Activated CD4-positive, alpha-beta memory T cell treated with anti-CD3 and anti-CD28 coated beads for 36 hours (primary cell): ENCODE measurements at regions not wholly inside any gene's neighbourhood (a gene's known extent, or its start where the extent isn't known, plus 50 kb on each side); places are given as distances from the start of the nearest gene placed in this dataset.

Experiments used
- CTCF ChIA-PET: fragments of 350-600 bp; sonication (Branson Sonifier 250); formaldehyde crosslinking; loops from one replicate; lab custom pipeline; 2021; ENCODE audit warnings: antibody characterized with exemption, inconsistent platforms; lab: Charles Lee
- POLR2A ChIA-PET: fragments of 350-600 bp; sonication (Branson Sonifier 250); formaldehyde crosslinking; loops from one replicate; lab custom pipeline; 2021; ENCODE audit warnings: antibody characterized with exemption; lab: Charles Lee
- DNase-seq: peaks from one replicate; pipeline ENCODE4 v3.0.0-alpha.2; 2020
- H3K27ac Mint-ChIP-seq: one replicate; pipeline ENCODE4 v1.8.0; 2021; ENCODE audit warnings: mixed read lengths
- H3K27me3 Mint-ChIP-seq: one replicate; pipeline ENCODE4 v1.8.0; 2021; ENCODE audit warnings: mixed read lengths
- H3K36me3 Mint-ChIP-seq: one replicate; pipeline ENCODE4 v1.8.0; 2021; ENCODE audit warnings: mixed read lengths
- H3K4me1 Mint-ChIP-seq: one replicate; pipeline ENCODE4 v1.8.0; 2021; ENCODE audit warnings: low read depth, mixed read lengths
- H3K4me3 Mint-ChIP-seq: one replicate; pipeline ENCODE4 v1.8.0; 2021; ENCODE audit warnings: mild to moderate bottlenecking, mixed read lengths
- H3K9me3 Mint-ChIP-seq: one replicate; pipeline ENCODE4 v1.8.0; 2021; ENCODE audit warnings: mixed read lengths
- intact Hi-C: fragments of 100-400 bp; cut with micrococcal nuclease; formaldehyde crosslinking; loops from one replicate; pipeline ENCODE4 v1.15.1; 2023

DNA sequence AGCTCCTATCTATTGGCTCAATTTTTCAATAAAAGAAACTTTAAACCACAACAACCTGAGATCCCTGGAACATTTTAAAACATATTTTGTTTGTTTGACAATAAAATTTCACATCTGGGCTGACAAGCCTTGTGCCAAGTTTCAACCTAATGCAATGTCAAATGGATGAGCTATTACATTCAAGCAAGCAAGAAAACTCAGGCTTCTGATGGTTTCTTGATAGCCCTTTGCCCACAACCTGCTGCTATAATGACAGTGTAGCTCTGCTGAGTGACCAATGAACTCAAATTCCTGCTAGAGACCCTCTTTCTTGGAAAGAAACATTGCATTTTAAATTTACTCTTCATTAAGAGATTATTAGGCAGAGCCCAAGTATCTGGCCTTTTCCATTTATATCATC lies 472.9 kb downstream of the ARHGEF28 start:
- Mint-ChIP-seq H3K27ac (no peak overlapping the region), H3K4me3 (no peak overlapping the region), H3K36me3 (no peaks in the 10 kb centered on the region), H3K27me3 (no peaks in the 10 kb centered on the region), H3K4me1 (no peaks in the 10 kb centered on the region), H3K9me3 (peaks cover 7% of the 10 kb centered on the region)
- POLR2A ChIA-PET: no interaction called here
- intact Hi-C loops: no loop called here
- CTCF ChIA-PET: no interaction called here
- no peak for DNase-seq

DNA sequence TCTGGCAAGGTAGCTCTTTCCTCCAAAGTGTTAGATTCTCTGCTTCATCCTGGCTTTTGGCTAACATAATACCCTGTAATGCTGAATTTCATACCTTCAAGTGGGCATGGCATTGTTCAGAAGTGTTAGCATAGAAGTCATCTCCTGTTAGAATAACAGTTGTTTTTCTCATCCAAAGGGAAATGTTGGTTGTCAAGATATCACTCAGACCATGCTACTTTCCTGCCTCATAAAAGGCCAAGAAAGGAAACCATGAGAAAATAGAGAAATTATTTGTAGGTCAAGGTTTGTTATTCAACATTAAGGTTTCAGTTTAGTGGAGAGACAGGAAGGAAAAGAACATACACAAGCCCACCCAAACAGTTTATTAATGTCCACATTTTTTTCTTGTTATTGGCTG lies 472.5 kb downstream of the ARHGEF28 start:
- DNase-seq: no peak
- POLR2A ChIA-PET: no interaction called here
- intact Hi-C loops: no loop called here
- Mint-ChIP-seq H3K36me3 (no peaks in the 10 kb centered on the region), H3K4me1 (no peaks in the 10 kb centered on the region), H3K27ac (no peak overlapping the region), H3K27me3 (no peaks in the 10 kb centered on the region), H3K4me3 (no peak overlapping the region), H3K9me3 (peaks cover 7% of the 10 kb centered on the region)
- CTCF ChIA-PET: no interaction called here

GRCh38 chr5:74096325-74096724 lies 470.3 kb downstream of the ARHGEF28 start:
- peaks cover 7% of the 10 kb centered on the region for H3K9me3 Mint-ChIP-seq
- POLR2A ChIA-PET: no interaction called here
- intact Hi-C loops: no loop called here
- H3K4me1 Mint-ChIP-seq: no peaks in the 10 kb centered on the region
- peaks cover 4% of the 10 kb centered on the region for H3K27me3 Mint-ChIP-seq
- CTCF ChIA-PET: no interaction called here
- H3K36me3 Mint-ChIP-seq: no peaks in the 10 kb centered on the region
- no peak overlapping the region for H3K27ac Mint-ChIP-seq
- H3K4me3 Mint-ChIP-seq: no peak overlapping the region
- DNase-seq: no peak

DNA sequence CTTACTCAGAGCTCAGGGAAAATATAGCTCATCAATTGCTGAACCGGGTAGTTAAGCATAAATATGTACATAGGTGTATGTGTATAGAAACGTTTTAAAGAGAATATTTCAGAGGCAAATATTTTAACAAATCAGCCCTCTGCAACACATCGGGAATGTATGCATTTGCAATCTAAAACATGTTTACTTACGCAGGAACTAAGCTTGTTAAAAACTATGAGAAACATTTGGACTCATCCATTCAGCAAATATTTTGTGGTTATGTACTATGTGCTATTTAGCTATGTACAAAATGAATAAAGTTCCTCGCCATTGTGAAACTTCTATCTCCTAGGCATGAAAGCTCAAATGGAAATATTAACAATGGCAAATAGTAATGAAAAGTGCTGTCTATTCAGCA lies 469.9 kb downstream of the ARHGEF28 start:
- no peaks in the 10 kb centered on the region for H3K36me3 Mint-ChIP-seq
- intact Hi-C loops: no loop called here
- POLR2A ChIA-PET: no interaction called here
- H3K4me3 Mint-ChIP-seq: no peak overlapping the region
- peaks cover 4% of the 10 kb centered on the region for H3K27me3 Mint-ChIP-seq
- H3K9me3 Mint-ChIP-seq: peaks cover 7% of the 10 kb centered on the region
- CTCF ChIA-PET: no interaction called here
- no peak for DNase-seq
- no peak overlapping the region for H3K27ac Mint-ChIP-seq
- no peaks in the 10 kb centered on the region for H3K4me1 Mint-ChIP-seq

DNA sequence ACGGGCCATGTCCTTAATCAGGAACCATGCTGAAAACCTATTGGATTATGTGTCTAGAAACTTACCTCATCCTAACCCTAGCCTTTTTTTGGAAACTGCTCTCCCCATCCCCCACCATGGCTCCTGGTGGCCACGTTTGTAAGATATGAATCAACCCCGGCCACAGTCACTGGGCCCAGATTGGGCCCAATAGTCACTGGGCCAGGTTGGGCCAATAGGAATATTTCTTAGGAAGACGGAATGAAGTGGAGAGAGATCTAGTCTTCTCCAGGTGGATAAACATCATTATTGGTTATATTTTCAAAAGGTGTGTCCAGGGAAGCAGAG lies 468.7 kb downstream of the ARHGEF28 start:
- Mint-ChIP-seq H3K4me3 (no peak overlapping the region), H3K36me3 (no peaks in the 10 kb centered on the region), H3K4me1 (no peaks in the 10 kb centered on the region), H3K27me3 (peaks cover 4% of the 10 kb centered on the region), H3K27ac (no peak overlapping the region), H3K9me3 (peaks cover 6% of the 10 kb centered on the region)
- DNase-seq: no peak
- CTCF ChIA-PET: no interaction called here
- intact Hi-C loops: no loop called here
- POLR2A ChIA-PET: no interaction called here

GRCh38 chr5:74094096-74094781 lies 468.2 kb downstream of the ARHGEF28 start:
- CTCF ChIA-PET: interaction anchor here (0.7 kb wide), 1 partner anchor 91 kb away, joined by 3 read pairs; no protein-coding TSS in a partner anchor
- POLR2A ChIA-PET: no interaction called here
- H3K27ac Mint-ChIP-seq: no peak overlapping the region
- H3K4me3 Mint-ChIP-seq: no peak overlapping the region
- peaks cover 1% of the 10 kb centered on the region for H3K9me3 Mint-ChIP-seq
- H3K27me3 Mint-ChIP-seq: peaks cover 4% of the 10 kb centered on the region
- DNase-seq: no peak
- intact Hi-C loops: no loop called here
- H3K36me3 Mint-ChIP-seq: no peaks in the 10 kb centered on the region
- H3K4me1 Mint-ChIP-seq: no peaks in the 10 kb centered on the region

- no peaks in the 10 kb centered on the region for H3K36me3 Mint-ChIP-seq
- no peak overlapping the region for H3K27ac Mint-ChIP-seq
- H3K9me3 Mint-ChIP-seq: no peaks in the 10 kb centered on the region
- ChIA-PET CTCF (interaction anchor here (0.7 kb wide), 1 partner anchor 90 kb away, joined by 3 read pairs; no protein-coding TSS in a partner anchor), POLR2A (no interaction called here)
- intact Hi-C loops: no loop called here
- H3K4me3 Mint-ChIP-seq: no peak overlapping the region
- no peak for DNase-seq
- H3K4me1 Mint-ChIP-seq: peaks cover 2% of the 10 kb centered on the region
- H3K27me3 Mint-ChIP-seq: peaks cover 4% of the 10 kb centered on the region
Observed at GRCh38 chr5:74093561-74093960, 467.6 kb downstream of the ARHGEF28 start.

DNA sequence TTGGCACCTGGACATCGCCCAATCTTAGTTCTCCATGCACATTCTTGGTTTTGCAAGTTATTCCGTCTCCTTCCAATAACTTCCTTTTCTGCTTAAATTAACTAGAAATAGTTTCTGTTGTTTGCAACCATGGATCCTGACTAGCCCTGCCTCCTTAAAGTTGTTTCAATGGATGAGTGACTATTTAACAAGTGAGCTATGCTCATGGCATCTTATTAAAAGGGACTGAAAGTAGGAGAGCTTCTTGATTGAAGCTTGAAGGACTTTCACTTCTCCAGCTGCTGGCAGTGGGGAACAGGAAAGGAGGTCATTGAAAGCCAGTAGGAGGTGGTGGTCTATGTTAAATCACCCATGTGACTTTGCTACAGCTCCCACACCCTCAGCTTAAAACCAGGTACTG lies 466.8 kb downstream of the ARHGEF28 start:
- no peak overlapping the region for H3K4me3 Mint-ChIP-seq
- no peaks in the 10 kb centered on the region for H3K9me3 Mint-ChIP-seq
- POLR2A ChIA-PET: no interaction called here
- no peak for DNase-seq
- intact Hi-C loops: no loop called here
- CTCF ChIA-PET: no interaction called here
- H3K27me3 Mint-ChIP-seq: peaks cover 4% of the 10 kb centered on the region
- no peaks in the 10 kb centered on the region for H3K36me3 Mint-ChIP-seq
- H3K4me1 Mint-ChIP-seq: peaks cover 2% of the 10 kb centered on the region
- no peak overlapping the region for H3K27ac Mint-ChIP-seq

DNA sequence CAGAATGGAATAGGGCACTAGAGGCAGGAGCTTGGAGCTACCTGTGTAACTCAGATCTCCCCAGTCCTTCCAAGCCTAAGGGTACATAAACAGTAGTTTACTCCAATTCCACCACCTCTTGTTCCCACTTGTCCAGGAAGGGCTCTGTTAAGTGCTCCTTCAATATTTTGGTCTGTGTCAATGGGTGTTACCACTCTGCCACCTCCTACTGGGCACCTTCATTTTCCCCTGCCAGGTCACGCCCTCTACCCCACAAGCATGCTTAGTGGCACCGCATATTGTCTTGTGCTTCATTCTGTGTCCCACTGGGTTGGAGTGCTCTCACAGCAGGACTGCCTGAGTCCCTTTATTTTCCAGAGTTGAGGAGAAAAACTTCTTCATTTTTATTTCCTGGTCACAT lies 459.8 kb downstream of the ARHGEF28 start:
- intact Hi-C loops: no loop called here
- Mint-ChIP-seq H3K4me1 (peaks cover 2% of the 10 kb centered on the region), H3K36me3 (no peaks in the 10 kb centered on the region), H3K9me3 (no peaks in the 10 kb centered on the region), H3K27ac (no peak overlapping the region), H3K4me3 (no peak overlapping the region), H3K27me3 (peaks cover 10% of the 10 kb centered on the region)
- CTCF ChIA-PET: no interaction called here
- POLR2A ChIA-PET: no interaction called here
- no peak for DNase-seq

GRCh38 chr5:74085186-74085585 lies 459.2 kb downstream of the ARHGEF28 start:
- no peaks in the 10 kb centered on the region for H3K36me3 Mint-ChIP-seq
- no peak overlapping the region for H3K27ac Mint-ChIP-seq
- peaks cover 10% of the 10 kb centered on the region for H3K27me3 Mint-ChIP-seq
- ChIA-PET POLR2A (no interaction called here), CTCF (no interaction called here)
- no peaks in the 10 kb centered on the region for H3K9me3 Mint-ChIP-seq
- H3K4me1 Mint-ChIP-seq: peaks cover 2% of the 10 kb centered on the region
- intact Hi-C loops: no loop called here
- no peak overlapping the region for H3K4me3 Mint-ChIP-seq
- DNase-seq: no peak

- intact Hi-C loops: no loop called here
- DNase-seq: no peak
- no peaks in the 10 kb centered on the region for H3K4me1 Mint-ChIP-seq
- H3K4me3 Mint-ChIP-seq: no peak overlapping the region
- CTCF ChIA-PET: no interaction called here
- H3K27ac Mint-ChIP-seq: no peak overlapping the region
- no peaks in the 10 kb centered on the region for H3K36me3 Mint-ChIP-seq
- POLR2A ChIA-PET: no interaction called here
- H3K9me3 Mint-ChIP-seq: no peaks in the 10 kb centered on the region
- peaks cover 10% of the 10 kb centered on the region for H3K27me3 Mint-ChIP-seq
Observed at GRCh38 chr5:74083096-74083791, 457.2 kb downstream of the ARHGEF28 start.

GRCh38 chr5:74082512-74083055 lies 456.6 kb downstream of the ARHGEF28 start:
- CTCF ChIA-PET: no interaction called here
- peaks cover 12% of the 10 kb centered on the region for H3K27me3 Mint-ChIP-seq
- no peaks in the 10 kb centered on the region for H3K9me3 Mint-ChIP-seq
- DNase-seq: no peak
- no peaks in the 10 kb centered on the region for H3K36me3 Mint-ChIP-seq
- intact Hi-C loops: no loop called here
- no peaks in the 10 kb centered on the region for H3K4me1 Mint-ChIP-seq
- POLR2A ChIA-PET: no interaction called here
- H3K27ac Mint-ChIP-seq: no peak overlapping the region
- H3K4me3 Mint-ChIP-seq: no peak overlapping the region

- Mint-ChIP-seq H3K27ac (no peak overlapping the region), H3K4me3 (no peak overlapping the region), H3K27me3 (peaks cover 12% of the 10 kb centered on the region), H3K4me1 (no peaks in the 10 kb centered on the region), H3K36me3 (no peaks in the 10 kb centered on the region), H3K9me3 (no peaks in the 10 kb centered on the region)
- intact Hi-C loops: no loop called here
- ChIA-PET POLR2A (no interaction called here), CTCF (no interaction called here)
- no peak for DNase-seq
Observed at GRCh38 chr5:74081126-74081525, 455.1 kb downstream of the ARHGEF28 start.
